Left lung (tissue), 4 donors: ENCODE measurements at regions not wholly inside any gene's neighbourhood (a gene's known extent, or its start where the extent isn't known, plus 50 kb on each side); places are given as distances from the start of the nearest gene placed in this dataset.

Source experiments
- ATAC-seq: fragments of 200-7000 bp; cut with Tn5 transposase; one replicate; pipeline ENCODE4 v1.9.1; 2020; ENCODE audit warnings: moderate library complexity
- DNase-seq, 4 donors: peaks; one replicate each; pipeline ENCODE4 v3.0.0-alpha.2; 2013 to 2020
- H3K27ac ChIP-seq, 2 donors: fragments of 200-600 bp; sonication (generic) in 1 of 2; one replicate each; pipeline versions ENCODE4 v1.5.0 to v1.8.0; 2020 to 2021
- H3K27me3 ChIP-seq, 2 donors: fragments of 200-600 bp; sonication (generic) in 1 of 2; one replicate each; pipeline versions ENCODE4 v1.5.0 to v1.8.0; 2020 to 2021
- H3K36me3 ChIP-seq, 2 donors: fragments of 200-600 bp; sonication (generic) in 1 of 2; one replicate each; pipeline versions ENCODE4 v1.5.0 to v1.8.0; 2020 to 2021
- H3K4me1 ChIP-seq, 2 donors: fragments of 200-600 bp; one replicate each; pipeline ENCODE4 v1.8.0; 2021
- H3K4me3 ChIP-seq, 2 donors: fragments of 200-600 bp; sonication (generic) in 1 of 2; one replicate each; pipeline versions ENCODE4 v1.5.0 to v1.8.0; 2020 to 2021; ENCODE audit warnings: mild to moderate bottlenecking in 1 of 2
- H3K9me3 ChIP-seq, 2 donors: fragments of 200-600 bp; sonication (generic) in 1 of 2; one replicate each; pipeline versions ENCODE4 v1.5.0 to v1.8.0; 2020 to 2021
- CTCF ChIP-seq, 2 donors: fragments of 200-600 bp; sonication (generic) in 1 of 2; IDR thresholded peaks; one replicate each; pipeline versions ENCODE4 v1.5.0 to v1.8.0; 2021; ENCODE audit warnings: antibody characterized with exemption in 2 of 2
- intact Hi-C, 2 donors: fragments of 100-400 bp; cut with DNase I; formaldehyde crosslinking; loops; one replicate each; pipeline versions ENCODE4 v1.11.2 to v1.14.2; 2022
- donor health status: DM: no; HTN: yes; CAD: no.
- donor health status: DM: no; HTN: no; CAD: no.

- intact Hi-C loops: no loop called here
- peak overlapping the region in 1 of 2 donors; percentile 67 for H3K27ac ChIP-seq
- TF ChIP-seq CTCF (IDR thresholded peaks at IDR 0.05): no peak
These were observed 72.6 kb upstream of the NCOR2 start for GRCh38 chr12:124640056-124640455.

GRCh38 chr12:124639122-124639806 lies 71.9 kb upstream of the NCOR2 start:
- H3K36me3 ChIP-seq: no peaks in the 10 kb centered on the region
- no peak for TF ChIP-seq CTCF (IDR thresholded peaks at IDR 0.05)
- no peaks in the 10 kb centered on the region for H3K9me3 ChIP-seq
- peak overlapping the region in 1 of 2 donors; percentile 67 for H3K27ac ChIP-seq
- H3K27me3 ChIP-seq: no peaks in the 10 kb centered on the region
- no peak for DNase-seq
- peaks cover 0 to 43% of the 10 kb centered on the region in 2 donors for H3K4me1 ChIP-seq
- ATAC-seq: peak; percentile 16
- no peak overlapping the region for H3K4me3 ChIP-seq
- intact Hi-C loops: no loop called here

More at GRCh38 chr12:124640056-124640455, 72.6 kb upstream of the NCOR2 start:
- H3K4me3 ChIP-seq: no peak overlapping the region
- DNase-seq (no peak), ATAC-seq (peak; percentile 73)
- peaks cover 0 to 39% of the 10 kb centered on the region in 2 donors for H3K4me1 ChIP-seq
- no peaks in the 10 kb centered on the region for H3K27me3 ChIP-seq
- H3K36me3 ChIP-seq: no peaks in the 10 kb centered on the region
- no peaks in the 10 kb centered on the region for H3K9me3 ChIP-seq

GRCh38 chr12:124637581-124637981 lies 70.2 kb upstream of the NCOR2 start:
- TF ChIP-seq CTCF (IDR thresholded peaks at IDR 0.05): no peak
- Histone ChIP-seq H3K27ac (no peak overlapping the region), H3K4me3 (no peak overlapping the region), H3K36me3 (no peaks in the 10 kb centered on the region), H3K4me1 (peaks cover 0 to 58% of the 10 kb centered on the region in 2 donors), H3K9me3 (no peaks in the 10 kb centered on the region), H3K27me3 (no peaks in the 10 kb centered on the region)
- no peak for DNase-seq
- intact Hi-C loops: no loop called here
- no peak for ATAC-seq

GRCh38 chr12:124637163-124637562 lies 69.8 kb upstream of the NCOR2 start:
- DNase-seq (no peak), ATAC-seq (no peak)
- H3K4me1 ChIP-seq: peaks cover 0 to 63% of the 10 kb centered on the region in 2 donors
- TF ChIP-seq CTCF (IDR thresholded peaks at IDR 0.05): no peak
- no peaks in the 10 kb centered on the region for H3K27me3 ChIP-seq
- H3K9me3 ChIP-seq: no peaks in the 10 kb centered on the region
- no peak overlapping the region for H3K4me3 ChIP-seq
- no peak overlapping the region for H3K27ac ChIP-seq
- intact Hi-C loops: no loop called here
- no peaks in the 10 kb centered on the region for H3K36me3 ChIP-seq

- peaks cover 0 to 64% of the 10 kb centered on the region in 2 donors for H3K4me1 ChIP-seq
- H3K9me3 ChIP-seq: no peaks in the 10 kb centered on the region
- intact Hi-C loops: no loop called here
- H3K36me3 ChIP-seq: no peaks in the 10 kb centered on the region
- ATAC-seq (no peak), DNase-seq (peak in 1 of 4 donors; percentile 81)
- H3K27me3 ChIP-seq: no peaks in the 10 kb centered on the region
- TF ChIP-seq CTCF (IDR thresholded peaks at IDR 0.05): no peak
- H3K27ac ChIP-seq: peak overlapping the region in 1 of 2 donors; percentile 63
- no peak overlapping the region for H3K4me3 ChIP-seq
These were observed 68.9 kb upstream of the NCOR2 start for GRCh38 chr12:124636138-124636978.
